Mononuclear cell (primary cell): ENCODE measurements at regions not wholly inside any gene's neighbourhood (a gene's known extent, or its start where the extent isn't known, plus 50 kb on each side); places are given as distances from the start of the nearest gene placed in this dataset.
"Not testable (repeated sequence)": the region's sequence is repeated elsewhere in the genome, so short reads cannot be mapped to it uniquely, and the experiment has no call there.

Source experiments
- H3K27me3 ChIP-seq: 2 replicates; pipeline ENCODE4 v1.6.0; 2011; ENCODE audit warnings: low read length, control low read depth; ENCODE audit not compliant: insufficient read depth
- H3K4me1 ChIP-seq: 2 replicates; pipeline ENCODE4 v1.5.1; 2011; ENCODE audit warnings: mild to moderate bottlenecking, low read length, control low read depth; ENCODE audit not compliant: insufficient read depth
- H3K4me3 ChIP-seq: 2 replicates; pipeline ENCODE4 v1.5.1; 2011; ENCODE audit warnings: mild to moderate bottlenecking, low read length, moderate library complexity
- H3K9me3 ChIP-seq: 2 replicates; pipeline ENCODE4 v1.5.1; 2011; ENCODE audit warnings: low read depth, mild to moderate bottlenecking, control low read depth, low read length

- Histone ChIP-seq H3K4me1 (no peaks in the 10 kb centered on the region), H3K4me3 (no peak overlapping the region), H3K27me3 (no peaks in the 10 kb centered on the region), H3K9me3 (no peaks in the 10 kb centered on the region)
These were observed 1194.4 kb upstream of the SORCS1 start for GRCh38 chr10:108358912-108359311.

GRCh38 chr10:108352771-108353170 lies 1188.3 kb upstream of the SORCS1 start:
- Histone ChIP-seq H3K27me3 (no peaks in the 10 kb centered on the region), H3K4me3 (no peak overlapping the region), H3K4me1 (no peaks in the 10 kb centered on the region), H3K9me3 (no peaks in the 10 kb centered on the region)

GRCh38 chr10:108348215-108348614 lies 1183.7 kb upstream of the SORCS1 start:
- H3K4me3 ChIP-seq, result no peak overlapping the region
- H3K9me3 ChIP-seq, result no peaks in the 10 kb centered on the region
- no peaks in the 10 kb centered on the region for H3K4me1 ChIP-seq
- H3K27me3 ChIP-seq, result no peaks in the 10 kb centered on the region

- no peaks in the 10 kb centered on the region for H3K4me1 ChIP-seq
These were observed 1181.6 kb upstream of the SORCS1 start for GRCh38 chr10:108346066-108346465.

GRCh38 chr10:108338146-108338545 lies 1173.6 kb upstream of the SORCS1 start:
- H3K4me3 ChIP-seq, result no peak overlapping the region
- H3K4me1 ChIP-seq, result no peaks in the 10 kb centered on the region
- H3K9me3 ChIP-seq, result no peaks in the 10 kb centered on the region
- H3K27me3 ChIP-seq, result no peaks in the 10 kb centered on the region

More at GRCh38 chr10:108346066-108346465, 1181.6 kb upstream of the SORCS1 start:
- Histone ChIP-seq H3K27me3 (no peaks in the 10 kb centered on the region), H3K4me3 (no peak overlapping the region), H3K9me3 (no peaks in the 10 kb centered on the region)

- Histone ChIP-seq H3K27me3 (no peaks in the 10 kb centered on the region), H3K4me3 (no peak overlapping the region), H3K9me3 (no peaks in the 10 kb centered on the region), H3K4me1 (no peaks in the 10 kb centered on the region)
These were observed 1172.3 kb upstream of the SORCS1 start for GRCh38 chr10:108336836-108337235.

- H3K9me3 ChIP-seq, result no peaks in the 10 kb centered on the region
- no peak overlapping the region for H3K4me3 ChIP-seq
- no peaks in the 10 kb centered on the region for H3K27me3 ChIP-seq
- no peaks in the 10 kb centered on the region for H3K4me1 ChIP-seq
These were observed 1163.2 kb upstream of the SORCS1 start for GRCh38 chr10:108327706-108328105.

- Histone ChIP-seq H3K4me3 (no peak overlapping the region), H3K9me3 (no peaks in the 10 kb centered on the region), H3K4me1 (no peaks in the 10 kb centered on the region), H3K27me3 (no peaks in the 10 kb centered on the region)
These were observed 1158.8 kb upstream of the SORCS1 start for GRCh38 chr10:108323274-108323798.

GRCh38 chr10:108319434-108320222 lies 1155.1 kb upstream of the SORCS1 start:
- Histone ChIP-seq H3K27me3 (no peaks in the 10 kb centered on the region), H3K4me3 (no peak overlapping the region), H3K4me1 (no peaks in the 10 kb centered on the region), H3K9me3 (no peaks in the 10 kb centered on the region)

- not testable (repeated sequence) for H3K27me3 ChIP-seq, H3K4me3 ChIP-seq, H3K4me1 ChIP-seq, H3K9me3 ChIP-seq
These were observed 1151.1 kb upstream of the SORCS1 start for GRCh38 chr10:108315636-108316035.

- H3K27me3 ChIP-seq, result no peaks in the 10 kb centered on the region
- H3K9me3 ChIP-seq, result no peaks in the 10 kb centered on the region
- no peak overlapping the region for H3K4me3 ChIP-seq
- no peaks in the 10 kb centered on the region for H3K4me1 ChIP-seq
These were observed 1143.4 kb upstream of the SORCS1 start for GRCh38 chr10:108307925-108308312.

- Histone ChIP-seq H3K4me3 (no peak overlapping the region), H3K27me3 (no peaks in the 10 kb centered on the region), H3K4me1 (no peaks in the 10 kb centered on the region), H3K9me3 (no peaks in the 10 kb centered on the region)
These were observed 1142.9 kb upstream of the SORCS1 start for GRCh38 chr10:108307250-108307924.

GRCh38 chr10:108303149-108303548 lies 1138.6 kb upstream of the SORCS1 start:
- H3K4me3 ChIP-seq, result no peak overlapping the region
- H3K4me1 ChIP-seq, result no peaks in the 10 kb centered on the region
- H3K9me3 ChIP-seq, result no peaks in the 10 kb centered on the region
- H3K27me3 ChIP-seq, result no peaks in the 10 kb centered on the region

GRCh38 chr10:108301002-108301401 lies 1136.5 kb upstream of the SORCS1 start:
- H3K4me1 ChIP-seq, result no peaks in the 10 kb centered on the region
- H3K9me3 ChIP-seq, result no peaks in the 10 kb centered on the region
- H3K27me3 ChIP-seq, result no peaks in the 10 kb centered on the region
- H3K4me3 ChIP-seq, result no peak overlapping the region

GRCh38 chr10:108290823-108291222 lies 1126.3 kb upstream of the SORCS1 start:
- H3K9me3 ChIP-seq, result peaks cover 5% of the 10 kb centered on the region
- no peaks in the 10 kb centered on the region for H3K4me1 ChIP-seq
- H3K27me3 ChIP-seq, result no peaks in the 10 kb centered on the region
- no peak overlapping the region for H3K4me3 ChIP-seq
